ENCODE measurements at regions not wholly inside any gene's neighbourhood (a gene's known extent, or its start where the extent isn't known, plus 50 kb on each side); places are given as distances from the start of the nearest gene placed in this dataset.

DNA sequence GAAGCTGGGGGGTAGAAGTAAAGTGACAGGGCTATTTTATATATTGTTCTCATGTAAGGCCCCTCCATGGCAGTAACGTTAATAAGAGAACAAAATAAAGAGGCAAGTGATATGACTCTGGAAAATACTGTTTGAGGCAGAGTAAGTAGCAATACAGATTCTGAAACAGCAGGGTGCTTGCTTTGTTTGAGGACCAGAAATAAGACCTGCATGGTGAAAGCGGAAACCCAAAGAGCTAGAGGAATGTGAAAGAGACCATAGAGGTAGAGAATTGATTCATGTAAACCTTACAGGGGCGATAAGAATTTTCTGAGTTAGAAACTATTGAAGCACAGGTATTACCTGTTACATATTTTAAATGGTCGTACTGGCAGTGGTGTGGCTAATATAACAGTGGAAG, 1517.1 kb downstream of the SI start (continued):
- no peak for TF ChIP-seq MYC (IDR thresholded peaks at IDR 0.05; ENCODE audit: low read depth, low read length)
- no peak for TF ChIP-seq MYC (CRISPR knock-in tag; IDR thresholded peaks at IDR 0.05; ENCODE audit: borderline replicate concordance, low read depth)

- CTCF ChIA-PET (ENCODE audit: low intra/inter-chr PET ratio) = no interaction called here
- no TSS peak for BruUV-seq (replicated peaks)
- FAIRE-seq = no peak
Measured at GRCh38 chr3:163560459-163560858, 1517.8 kb downstream of the SI start.

More at GRCh38 chr3:163560459-163560858, 1517.8 kb downstream of the SI start:
- in situ Hi-C loops (cut with MboI) (no loop called here), intact Hi-C loops (cut with micrococcal nuclease) (no loop called here)
- H3K27me3 ChIP-seq (ENCODE audit: control insufficient read depth in 2 of 2, insufficient read depth in 2 of 2, low read length in 2 of 2) = no peaks in the 10 kb centered on the region
- peaks cover 20% of the 10 kb centered on the region; the same call in 2 of the 3 replicates for H3K79me2 ChIP-seq (ENCODE audit: control insufficient read depth, insufficient read depth, low read length)
- no peaks in the 10 kb centered on the region for H3K9me3 ChIP-seq (replicated peaks; ENCODE audit: control insufficient read depth, insufficient read depth, low read depth, low read length)
- H3K9me1 ChIP-seq (ENCODE audit: control insufficient read depth, insufficient read depth, low read length) = no peaks in the 10 kb centered on the region
- H2AFZ ChIP-seq (ENCODE audit: low read depth, low read length) = no peak overlapping the region
- H3K4me3 ChIP-seq = no peak overlapping the region
- H3K9ac ChIP-seq (ENCODE audit: insufficient read depth in 1 of 2, low read depth in 2 of 2, low read length in 2 of 2) = no peak overlapping the region
- no peak overlapping the region for H3K4me2 ChIP-seq (ENCODE audit: insufficient read depth, low read length)
- H4K20me1 ChIP-seq (replicated peaks; ENCODE audit: control insufficient read depth, insufficient read depth, low read length) = no peaks in the 10 kb centered on the region
- H3K36me3 ChIP-seq (ENCODE audit: control insufficient read depth, insufficient read depth, low read length) = no peaks in the 10 kb centered on the region; the same call in 2 of the 3 replicates
- H3K4me1 ChIP-seq (replicated peaks in 1 of 2; ENCODE audit: control insufficient read depth in 2 of 2, insufficient read depth in 2 of 2, low read length in 2 of 2) = no peaks in the 10 kb centered on the region
- ATAC-seq = peak; percentile 68
- POLR2A ChIA-PET = no interaction called here
- no peak overlapping the region for H3K27ac ChIP-seq (ENCODE audit: extremely low read depth, low read depth, low read length)
- WGBS (ENCODE audit: insufficient coverage, low coverage, missing lambda C conversion rate) = 29% methylated on average over 2 of the region's 2 CpGs
- DNase-seq (ENCODE audit: extremely low read depth in 1 of 4, low spot score in 3 of 4) = no peak
- no peak for TF ChIP-seq DNMT1 (IDR thresholded peaks at IDR 0.05)
- no peak for TF ChIP-seq SAFB (IDR thresholded peaks at IDR 0.05; ENCODE audit: borderline replicate concordance, low read depth, low read length)
- TF ChIP-seq MTA1 (IDR thresholded peaks at IDR 0.05; ENCODE audit: borderline replicate concordance) = no peak
- no peak for TF ChIP-seq ELF2 (CRISPR knock-in tag; IDR thresholded peaks at IDR 0.05)
- TF ChIP-seq TCF7L2 (IDR thresholded peaks at IDR 0.05; ENCODE audit: low read depth, low read length) = no peak
